Right lobe of liver (tissue), 4 donors: ENCODE measurements at regions not wholly inside any gene's neighbourhood (a gene's known extent, or its start where the extent isn't known, plus 50 kb on each side); places are given as distances from the start of the nearest gene placed in this dataset.

Source experiments
- CTCF ChIP-seq, 4 donors: fragments of 200-600 bp in 3 of 4; fragments of 450-650 bp in 1 of 4; IDR thresholded peaks; one replicate each; pipeline versions ENCODE4 v1.5.1 to v1.8.0; 2016 to 2022; ENCODE audit warnings: antibody characterized with exemption in 4 of 4, mild to moderate bottlenecking in 2 of 4
- POLR2A ChIP-seq: fragments of 450-650 bp; IDR thresholded peaks from one replicate; pipeline ENCODE4 v1.6.1; 2017; ENCODE audit warnings: antibody characterized with exemption, mild to moderate bottlenecking
- donor health status: DM: no; HTN: no; CAD: no.
- donor health status: DM: no; HTN: no; CAD: no.
- donor health status: DM: no; HTN: yes; CAD: no.

GRCh38 chr12:4160314-4161040 is 113.1 kb upstream of the CCND2 start:
- TF ChIP-seq CTCF (IDR thresholded peaks at IDR 0.05) (no peak), POLR2A (no peak)
